CD4-positive, alpha-beta T cell treated with Interleukin-17A for 1 hour (primary cell): ENCODE measurements at regions not wholly inside any gene's neighbourhood (a gene's known extent, or its start where the extent isn't known, plus 50 kb on each side); places are given as distances from the start of the nearest gene placed in this dataset.
"Not testable (repeated sequence)": the region's sequence is repeated elsewhere in the genome, so short reads cannot be mapped to it uniquely, and the experiment has no call there.

Experiments
- DNase-seq: peaks from one replicate; pipeline ENCODE4 v3.0.0-alpha.2; 2020

- peak; percentile 54 for DNase-seq
Measured at GRCh38 chr11:95641495-95641894, 148.1 kb downstream of the FAM76B start.

GRCh38 chr11:95638501-95638900 is 151.1 kb downstream of the FAM76B start:
- DNase-seq, result no peak

- no peak for DNase-seq
Measured at GRCh38 chr11:95625164-95625900, 164.2 kb downstream of the FAM76B start.

- DNase-seq, result no peak
Measured at GRCh38 chr11:95616256-95616804, 173.3 kb downstream of the FAM76B start.

GRCh38 chr11:95611827-95612226 is 177.8 kb downstream of the FAM76B start:
- DNase-seq, result no peak

GRCh38 chr11:95610185-95610584 is 179.4 kb downstream of the FAM76B start:
- not testable (repeated sequence) for DNase-seq

- no peak for DNase-seq
Measured at GRCh38 chr11:95608093-95608492, 181.5 kb downstream of the FAM76B start.

GRCh38 chr11:95606824-95607223 is 182.8 kb downstream of the FAM76B start:
- DNase-seq, result no peak

- no peak for DNase-seq
Measured at GRCh38 chr11:95605271-95605940, 184.2 kb downstream of the FAM76B start.

- no peak for DNase-seq
Measured at GRCh38 chr11:95599959-95600586, 189.5 kb downstream of the FAM76B start.

GRCh38 chr11:95595973-95596489 is 193.6 kb downstream of the FAM76B start:
- DNase-seq, result no peak

- DNase-seq, result no peak
Measured at GRCh38 chr11:95595541-95595940, 194.0 kb downstream of the FAM76B start.

GRCh38 chr11:95593111-95593510 is 196.5 kb downstream of the FAM76B start:
- DNase-seq, result no peak

GRCh38 chr11:95592471-95592870 is 197.1 kb downstream of the FAM76B start:
- DNase-seq, result no peak

- DNase-seq, result no peak
Measured at GRCh38 chr11:95589893-95590612, 199.5 kb downstream of the FAM76B start.

- no peak for DNase-seq
Measured at GRCh38 chr11:95588821-95589220, 200.8 kb downstream of the FAM76B start.

GRCh38 chr11:95586661-95587060 is 202.9 kb downstream of the FAM76B start:
- DNase-seq, result no peak

- no peak for DNase-seq
Measured at GRCh38 chr11:95586155-95586554, 203.4 kb downstream of the FAM76B start.

- DNase-seq, result no peak
Measured at GRCh38 chr11:95585752-95586077, 203.9 kb downstream of the FAM76B start.

- DNase-seq, result no peak
Measured at GRCh38 chr11:95585069-95585751, 204.4 kb downstream of the FAM76B start.

GRCh38 chr11:95584589-95584988 is 205.0 kb downstream of the FAM76B start:
- DNase-seq, result no peak

- DNase-seq, result no peak
Measured at GRCh38 chr11:95584180-95584579, 205.4 kb downstream of the FAM76B start.
